HepG2 (cell line): ENCODE measurements at regions not wholly inside any gene's neighbourhood (a gene's known extent, or its start where the extent isn't known, plus 50 kb on each side); places are given as distances from the start of the nearest gene placed in this dataset.

Source experiments
- ATAC-seq: fragments of 200-7000 bp; cut with Tn5 transposase; 3 replicates; pipeline ENCODE4 v1.9.1; 2020; ENCODE audit warnings: mild to moderate bottlenecking, moderate library complexity
- BruUV-seq: library from RNA; stranded (reverse); fragments of 400-500 nt; replicated peaks from 2 replicates; lab custom pipeline; 2021; lab: Mats Ljungman, UMichigan
- CTCF ChIA-PET: fragments of 300-600 bp; formaldehyde crosslinking; extraction: SDS; loops from one replicate; lab custom pipeline; 2021; ENCODE audit warnings: low total read pairs, inconsistent platforms, low intra/inter-chr PET ratio; lab: Yijun Ruan, JAX
- POLR2A ChIA-PET: fragments of 350-600 bp; sonication (Branson Sonifier 250); formaldehyde crosslinking; loops from one replicate; lab custom pipeline; 2020; ENCODE audit warnings: antibody characterized with exemption, inconsistent platforms; lab: Yijun Ruan, JAX
- DNase-seq: peaks from one replicate; pipeline ENCODE4 v3.0.0-alpha.2; 2015; ENCODE audit warnings: low spot score
- FAIRE-seq: peaks from 3 replicates; lab custom pipeline; 2011; peaks lifted over from hg19 to GRCh38; lab: Jason Lieb, UNC
- H2AFZ ChIP-seq: one replicate; pipeline ENCODE4 v1.6.1; 2011; ENCODE audit warnings: low read length, inconsistent platforms
- H3K27ac ChIP-seq: fragments of 300-600 bp; 3 replicates; pipeline ENCODE4 v1.8.0; 2011; ENCODE audit warnings: mixed run types, mild to moderate bottlenecking, mixed read lengths, low read length, inconsistent platforms; ENCODE audit not compliant: insufficient read depth; ENCODE audit errors: extremely low read length
- H3K27me3 ChIP-seq, 2 experiments: fragments of 200-600 bp in 1 of 2; 2 replicates in 1 of 2; 3 replicates in 1 of 2; pipeline versions ENCODE4 v1.6.0 to v1.8.0; 2011; ENCODE audit warnings: low read length in 2 of 2, mild to moderate bottlenecking in 2 of 2, moderate library complexity in 2 of 2, inconsistent platforms in 1 of 2; ENCODE audit not compliant: insufficient read depth in 2 of 2, control insufficient read depth in 1 of 2
- H3K36me3 ChIP-seq, 2 experiments: fragments of 200-600 bp in 1 of 2; replicated peaks in 1 of 2; 2 replicates in 1 of 2; 3 replicates in 1 of 2; pipeline versions ENCODE4 v1.5.1 to v1.8.0; 2011; ENCODE audit warnings: low read length in 2 of 2, inconsistent platforms in 1 of 2; ENCODE audit not compliant: insufficient read depth in 2 of 2, control insufficient read depth in 1 of 2
- H3K4me1 ChIP-seq: 2 replicates; pipeline ENCODE4 v1.5.1; 2012; ENCODE audit warnings: low read length, inconsistent platforms; ENCODE audit not compliant: insufficient read depth
- H3K4me2 ChIP-seq: 2 replicates; pipeline ENCODE4 v1.6.0; 2011; ENCODE audit warnings: low read depth, low read length, inconsistent platforms
- H3K4me3 ChIP-seq, 3 experiments: fragments of 200-600 bp in 1 of 3; sonication (generic), shearing (Covaris generic) in 1 of 3; replicated peaks in 1 of 3; 2 replicates each; pipeline ENCODE4 v1.5.1; 2011 to 2016; ENCODE audit warnings: low read length in 3 of 3, inconsistent platforms in 2 of 3, low read depth in 2 of 3, mild to moderate bottlenecking in 2 of 3, control low read depth in 1 of 3, mixed read lengths in 1 of 3; ENCODE audit not compliant: insufficient read depth in 1 of 3
- H3K79me2 ChIP-seq: one replicate; pipeline ENCODE4 v1.6.1; 2011; ENCODE audit warnings: low read length, inconsistent platforms; ENCODE audit not compliant: insufficient read depth
- H3K9ac ChIP-seq: 2 replicates; pipeline ENCODE4 v1.6.0; 2011; ENCODE audit warnings: mild to moderate bottlenecking, low read depth, low read length, inconsistent platforms; ENCODE audit not compliant: insufficient read depth
- H3K9me3 ChIP-seq: 2 replicates; pipeline ENCODE4 v1.5.1; 2012; ENCODE audit warnings: mild to moderate bottlenecking, low read length
- H4K20me1 ChIP-seq: 2 replicates; pipeline ENCODE4 v1.6.0; 2011; ENCODE audit warnings: inconsistent platforms, mild to moderate bottlenecking, low read length, moderate library complexity; ENCODE audit not compliant: insufficient read depth
- FOXA1 ChIP-seq, 2 experiments: fragments of 450-650 bp in 1 of 2; sonication (generic) in 1 of 2; formaldehyde crosslinking in 1 of 2; IDR thresholded peaks; 2 replicates each; pipeline versions ENCODE4 v1.4.0 to v1.6.1; 2016 to 2020; ENCODE audit warnings: missing genetic modification reagents in 1 of 2
- MAFG ChIP-seq: sonication (generic); formaldehyde crosslinking; IDR thresholded peaks from 2 replicates; pipeline ENCODE4 v1.5.1; 2020; ENCODE audit warnings: mild to moderate bottlenecking, missing genetic modification reagents
- POLR2AphosphoS2 ChIP-seq: IDR thresholded peaks from 2 replicates; pipeline ENCODE4 v1.6.1; 2011; ENCODE audit warnings: low read depth, low read length, improper control_type of control experiment
- RARG ChIP-seq: sonication (generic); formaldehyde crosslinking; IDR thresholded peaks from 2 replicates; pipeline ENCODE4 v1.4.0; 2020; ENCODE audit warnings: low read depth, mild to moderate bottlenecking, missing genetic modification reagents
- TEF ChIP-seq: sonication (generic); formaldehyde crosslinking; IDR thresholded peaks from 2 replicates; pipeline ENCODE4 v1.5.0; 2020; ENCODE audit warnings: missing genetic modification reagents
- ZBTB37 ChIP-seq: sonication (generic); formaldehyde crosslinking; IDR thresholded peaks from 2 replicates; pipeline ENCODE4 v1.4.0; 2020; ENCODE audit warnings: mild to moderate bottlenecking, missing genetic modification reagents
- ZNF180 ChIP-seq: sonication (generic); formaldehyde crosslinking; IDR thresholded peaks from 2 replicates; pipeline ENCODE4 v1.4.0; 2020; ENCODE audit warnings: low read depth, missing genetic modification reagents, borderline replicate concordance
- WGBS: methylation state at CpG from one replicate; pipeline ENCODE4 v1.1.6; 2017; ENCODE audit warnings: low lambda C conversion rate; 5-methylcytosine and 5-hydroxymethylcytosine counted together
- in situ Hi-C: cut with HindIII; loops from 2 replicates; pipeline ENCODE4 v1.10.0; 2017; ENCODE audit warnings: low pct_unique_long_range_greater_than_20kb; ENCODE audit not compliant: extremely low pct_ligation_motif_present
- intact Hi-C: fragments of 100-400 bp; cut with micrococcal nuclease; formaldehyde crosslinking; loops from one replicate; pipeline ENCODE4 v1.10.0; 2022; ENCODE audit not compliant: unreplicated experiment
- TF ChIP-seq, protein P1 (sequence below): sonication (generic); formaldehyde crosslinking; IDR thresholded peaks from 2 replicates; pipeline ENCODE4 v1.4.0; 2020; ENCODE audit warnings: mild to moderate bottlenecking, missing genetic modification reagents

DNA sequence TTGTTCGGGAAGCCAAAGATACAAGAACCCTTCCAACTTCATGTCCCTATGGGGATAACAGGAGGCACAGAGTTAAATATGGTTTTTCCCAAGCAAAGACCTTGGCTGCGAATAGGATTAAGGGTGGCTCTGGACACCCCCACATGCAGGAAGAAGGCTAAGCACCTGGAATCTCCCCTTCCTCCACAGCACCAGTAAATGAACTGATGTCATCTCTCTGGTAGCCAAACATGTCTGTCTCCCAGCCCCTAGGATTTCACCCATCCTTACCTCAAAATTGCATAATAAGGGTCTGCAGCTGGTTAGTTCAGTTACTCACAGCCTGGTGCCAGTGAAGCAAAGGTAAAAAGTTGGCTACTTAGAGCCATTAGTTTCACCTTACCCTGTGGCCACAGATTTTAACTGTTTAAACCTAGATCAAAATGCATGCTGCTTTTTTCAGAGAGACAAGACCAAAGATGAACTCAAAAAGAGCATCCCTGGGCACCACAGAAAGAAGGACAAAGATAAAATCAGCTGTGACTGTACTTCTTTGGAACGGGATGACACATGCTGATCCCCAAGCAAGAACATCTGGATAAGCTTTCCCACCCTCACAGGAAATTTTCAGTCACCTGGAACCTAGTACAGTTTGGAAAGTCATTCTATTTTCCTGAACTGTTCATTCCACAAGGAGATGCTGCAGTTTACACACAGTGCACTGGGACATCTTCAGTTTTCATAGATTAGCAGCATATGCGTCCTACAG lies 77.2 kb upstream of the AKIP1 start:
- Histone ChIP-seq H4K20me1 (no peaks in the 10 kb centered on the region), H3K27ac (no peak overlapping the region), H3K27me3 (peaks cover 1 to 13% of the 10 kb centered on the region in 2 experiments; a peak in 4 of 5 replicates), H3K4me2 (no peak overlapping the region), H3K4me1 (peaks cover 8% of the 10 kb centered on the region; the same call in 1 of the 2 replicates), H3K4me3 (no peak overlapping the region), H3K79me2 (no peaks in the 10 kb centered on the region), H2AFZ (no peak overlapping the region), H3K9ac (no peak overlapping the region), H3K9me3 (no peaks in the 10 kb centered on the region), H3K36me3 (no peaks in the 10 kb centered on the region)
- no TSS peak for BruUV-seq
- FAIRE-seq (no peak), DNase-seq (no peak), ATAC-seq (no peak)
- ChIA-PET POLR2A (interaction anchor here (1.2 kb wide), 1 partner anchor 151 kb away, joined by 4 read pairs; the partner anchor contains the start of genes RPL27A and TRIM66), CTCF (no interaction called here)
- WGBS = 63% methylated on average over 4 of the region's 4 CpGs
- intact Hi-C loops = no loop called here
- no peak for TF ChIP-seq POLR2AphosphoS2
- TF ChIP-seq, protein P1, sequence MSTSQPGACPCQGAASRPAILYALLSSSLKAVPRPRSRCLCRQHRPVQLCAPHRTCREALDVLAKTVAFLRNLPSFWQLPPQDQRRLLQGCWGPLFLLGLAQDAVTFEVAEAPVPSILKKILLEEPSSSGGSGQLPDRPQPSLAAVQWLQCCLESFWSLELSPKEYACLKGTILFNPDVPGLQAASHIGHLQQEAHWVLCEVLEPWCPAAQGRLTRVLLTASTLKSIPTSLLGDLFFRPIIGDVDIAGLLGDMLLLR (CRISPR knock-in tag) = no peak
- TF ChIP-seq MAFG = no peak
- no peak for TF ChIP-seq FOXA1 (IDR thresholded peaks at IDR 0.05)
- TF ChIP-seq FOXA1 (CRISPR knock-in tag; IDR thresholded peaks at IDR 0.05) = no peak
- no peak for TF ChIP-seq ZNF180 (CRISPR knock-in tag)
- no peak for TF ChIP-seq TEF (CRISPR knock-in tag)
- TF ChIP-seq ZBTB37 (CRISPR knock-in tag) = no peak
- TF ChIP-seq RARG (CRISPR knock-in tag) = no peak
- in situ Hi-C loops = no loop called here
